NT2/D1 (cell line): ENCODE measurements at regions not wholly inside any gene's neighbourhood (a gene's known extent, or its start where the extent isn't known, plus 50 kb on each side); places are given as distances from the start of the nearest gene placed in this dataset.

Experiments used
- DNase-seq: peaks from one replicate; pipeline ENCODE4 v3.0.0-alpha.2; 2011; ENCODE audit warnings: low read depth, low spot score
- H3K27me3 ChIP-seq: 2 replicates; pipeline ENCODE4 v1.6.0; 2011; ENCODE audit warnings: mild to moderate bottlenecking; ENCODE audit not compliant: insufficient read length, insufficient read depth
- H3K36me3 ChIP-seq: 2 replicates; pipeline ENCODE4 v1.6.1; 2011; ENCODE audit warnings: mild to moderate bottlenecking, low read length, mixed read lengths; ENCODE audit not compliant: insufficient read depth, insufficient read length
- H3K4me1 ChIP-seq: 2 replicates; pipeline ENCODE4 v1.5.1; 2011; ENCODE audit not compliant: insufficient read depth, insufficient read length
- H3K4me3 ChIP-seq: 2 replicates; pipeline ENCODE4 v1.5.1; 2011; ENCODE audit warnings: low read depth; ENCODE audit not compliant: insufficient read length
- H3K9ac ChIP-seq: 2 replicates; pipeline ENCODE4 v1.6.0; 2011; ENCODE audit warnings: low read depth; ENCODE audit not compliant: insufficient read length
- H3K9me3 ChIP-seq: 2 replicates; pipeline ENCODE4 v1.5.1; 2011; ENCODE audit warnings: mild to moderate bottlenecking, low read length; ENCODE audit not compliant: insufficient read depth
- SUZ12 ChIP-seq: IDR thresholded peaks from 2 replicates; pipeline ENCODE4 v1.6.1; 2011; ENCODE audit not compliant: insufficient read length, insufficient read depth; ENCODE audit errors: extremely low read depth
- YY1 ChIP-seq: IDR thresholded peaks from 2 replicates; pipeline ENCODE4 v1.6.1; 2011; ENCODE audit not compliant: insufficient read length, insufficient read depth
- ZNF274 ChIP-seq: IDR thresholded peaks from 2 replicates; pipeline ENCODE4 v1.6.1; 2011; ENCODE audit warnings: mild to moderate bottlenecking, low read depth, low read length

DNA sequence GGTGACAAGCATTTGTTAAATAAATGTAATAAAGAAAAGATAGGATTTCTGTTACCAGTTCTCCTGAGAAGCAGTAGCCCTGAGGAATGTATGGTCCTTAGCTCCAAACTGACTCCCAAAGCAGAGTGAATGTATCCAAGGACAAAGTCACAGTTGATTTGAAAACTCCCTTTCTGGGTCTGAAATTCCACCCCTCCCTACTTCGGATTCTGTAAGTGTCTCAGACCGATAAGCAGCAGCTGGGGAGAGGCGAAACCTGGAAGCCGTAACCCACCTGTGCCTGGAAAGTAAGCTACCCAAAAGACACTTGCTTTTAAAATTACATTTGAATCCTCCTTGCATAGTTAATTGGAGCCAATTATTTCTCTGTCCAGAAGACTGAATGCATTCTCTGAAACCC, 122.9 kb upstream of the FRMD4A start:
- no peak overlapping the region for H3K9ac ChIP-seq
- H3K27me3 ChIP-seq, result no peaks in the 10 kb centered on the region
- no peaks in the 10 kb centered on the region for H3K4me1 ChIP-seq
- no peak for DNase-seq
- TF ChIP-seq ZNF274 (no peak), YY1 (no peak), SUZ12 (no peak)
- H3K4me3 ChIP-seq, result no peak overlapping the region
- no peaks in the 10 kb centered on the region; the same call in 1 of the 2 replicates for H3K9me3 ChIP-seq
- H3K36me3 ChIP-seq, result no peaks in the 10 kb centered on the region

DNA sequence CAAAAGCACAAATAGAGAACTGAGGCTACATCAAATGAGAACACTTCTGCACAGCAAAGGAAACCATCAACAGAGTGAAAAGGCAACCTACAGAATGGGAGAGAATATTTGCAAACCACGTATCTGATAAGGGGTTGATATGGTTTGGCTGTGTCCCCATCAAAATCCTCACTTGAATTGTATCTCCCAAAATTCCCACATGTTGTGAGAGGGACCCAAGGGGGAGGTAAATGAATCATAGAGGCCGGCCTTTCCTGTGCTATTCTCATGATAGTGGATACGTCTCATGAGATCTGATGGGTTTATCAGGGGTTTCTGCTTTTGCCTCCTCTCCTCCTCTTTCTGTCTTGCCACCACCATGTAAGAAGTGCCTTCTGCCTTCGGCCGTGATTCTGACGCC, 120.6 kb upstream of the FRMD4A start:
- no peaks in the 10 kb centered on the region for H3K27me3 ChIP-seq
- no peak for TF ChIP-seq YY1
- no peak for TF ChIP-seq ZNF274
- TF ChIP-seq SUZ12, result no peak
- DNase-seq, result no peak
- H3K36me3 ChIP-seq, result no peaks in the 10 kb centered on the region
- H3K4me1 ChIP-seq, result no peaks in the 10 kb centered on the region
- no peak overlapping the region for H3K9ac ChIP-seq
- H3K4me3 ChIP-seq, result no peak overlapping the region
- H3K9me3 ChIP-seq, result no peaks in the 10 kb centered on the region

DNA sequence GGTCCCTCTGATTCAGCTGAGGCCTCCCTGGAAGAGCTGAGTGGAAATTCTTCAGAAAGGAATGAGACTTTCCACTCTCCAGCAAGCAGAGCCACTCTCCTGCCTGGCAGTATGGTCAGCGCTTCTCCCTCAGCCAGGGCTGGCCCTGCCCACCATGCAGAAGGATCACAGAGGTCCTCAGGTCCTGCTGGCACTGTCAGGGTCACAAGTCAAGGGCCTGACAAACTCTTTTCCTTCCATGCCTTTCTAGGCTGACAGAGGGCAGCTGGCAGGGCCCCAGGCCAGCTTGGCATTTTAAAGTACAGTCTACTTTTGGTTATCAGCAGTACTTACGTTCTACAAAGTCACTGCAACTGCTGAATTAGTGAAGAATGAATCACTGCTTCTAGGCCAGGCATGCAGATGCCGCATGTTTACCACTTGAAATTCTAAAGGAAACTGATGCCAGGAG, 119.3 kb upstream of the FRMD4A start:
- DNase-seq, result no peak
- Histone ChIP-seq H3K9me3 (no peaks in the 10 kb centered on the region), H3K36me3 (no peaks in the 10 kb centered on the region), H3K9ac (no peak overlapping the region), H3K4me3 (no peak overlapping the region), H3K4me1 (no peaks in the 10 kb centered on the region), H3K27me3 (no peaks in the 10 kb centered on the region)
- TF ChIP-seq YY1, result no peak
- no peak for TF ChIP-seq ZNF274
- no peak for TF ChIP-seq SUZ12

DNA sequence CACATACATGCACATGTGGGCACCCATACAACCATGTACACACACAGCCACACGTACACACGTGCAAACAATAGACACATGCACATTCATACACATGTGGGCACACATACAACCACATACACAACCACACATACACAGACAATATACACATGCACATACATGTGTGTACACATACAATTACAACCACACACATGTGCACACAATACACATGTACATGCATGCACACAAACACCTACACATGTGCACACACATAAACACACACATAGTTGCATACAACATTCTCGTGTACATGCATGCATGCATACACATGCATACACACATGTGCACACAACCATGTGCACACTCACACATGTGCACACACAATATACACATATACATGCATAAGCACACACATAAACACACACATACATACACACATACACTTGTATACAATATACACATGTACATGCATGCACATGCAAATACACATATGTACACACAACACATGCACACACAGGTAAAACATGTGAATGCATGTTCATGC, 118.6 kb upstream of the FRMD4A start:
- Histone ChIP-seq H3K27me3 (no peaks in the 10 kb centered on the region), H3K4me1 (no peaks in the 10 kb centered on the region), H3K4me3 (no peak overlapping the region), H3K9ac (no peak overlapping the region), H3K36me3 (no peaks in the 10 kb centered on the region), H3K9me3 (no peaks in the 10 kb centered on the region)
- no peak for TF ChIP-seq ZNF274
- TF ChIP-seq SUZ12, result no peak
- no peak for DNase-seq

DNA sequence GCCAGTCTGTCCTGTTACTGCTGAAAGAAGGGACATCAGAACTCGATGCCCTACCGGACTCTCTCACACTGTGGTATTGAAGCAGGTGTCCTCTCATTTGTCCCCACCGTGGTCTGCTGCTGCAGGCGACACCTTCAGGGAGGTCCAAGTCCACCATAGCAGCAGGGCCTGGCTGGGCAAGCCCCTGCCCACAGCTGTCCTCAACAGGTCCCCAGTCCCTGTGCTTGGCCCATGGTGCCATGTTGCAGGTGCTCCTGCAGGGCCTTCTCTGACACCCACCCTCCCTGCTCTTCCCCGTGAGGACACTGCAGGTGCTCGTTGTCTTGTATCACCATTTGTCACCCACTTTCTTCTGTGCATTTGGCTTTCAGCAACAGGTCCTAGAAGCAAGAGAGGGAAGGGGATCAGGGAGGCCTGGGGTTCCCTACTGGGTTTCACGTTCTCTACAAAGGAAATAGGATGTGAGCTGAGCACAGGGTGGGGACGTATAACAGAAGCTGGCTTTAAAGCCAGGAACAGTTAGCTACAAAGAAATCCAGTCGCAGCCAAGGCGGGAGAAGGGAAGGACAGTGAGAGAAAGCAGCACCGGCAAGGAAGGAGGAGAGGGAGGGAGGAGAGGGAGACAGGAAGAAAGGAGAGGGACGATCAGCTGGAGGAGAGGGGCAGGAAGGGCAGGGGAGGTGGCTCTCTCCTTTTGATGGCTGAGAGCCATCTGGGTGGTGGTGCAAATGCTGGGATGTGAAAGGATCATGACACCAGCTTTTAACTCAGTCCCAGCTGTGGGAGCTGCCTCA, 117.7 kb upstream of the FRMD4A start:
- Histone ChIP-seq H3K27me3 (no peaks in the 10 kb centered on the region), H3K9me3 (no peaks in the 10 kb centered on the region)
- TF ChIP-seq ZNF274 (no peak), SUZ12 (no peak), YY1 (no peak)

DNA sequence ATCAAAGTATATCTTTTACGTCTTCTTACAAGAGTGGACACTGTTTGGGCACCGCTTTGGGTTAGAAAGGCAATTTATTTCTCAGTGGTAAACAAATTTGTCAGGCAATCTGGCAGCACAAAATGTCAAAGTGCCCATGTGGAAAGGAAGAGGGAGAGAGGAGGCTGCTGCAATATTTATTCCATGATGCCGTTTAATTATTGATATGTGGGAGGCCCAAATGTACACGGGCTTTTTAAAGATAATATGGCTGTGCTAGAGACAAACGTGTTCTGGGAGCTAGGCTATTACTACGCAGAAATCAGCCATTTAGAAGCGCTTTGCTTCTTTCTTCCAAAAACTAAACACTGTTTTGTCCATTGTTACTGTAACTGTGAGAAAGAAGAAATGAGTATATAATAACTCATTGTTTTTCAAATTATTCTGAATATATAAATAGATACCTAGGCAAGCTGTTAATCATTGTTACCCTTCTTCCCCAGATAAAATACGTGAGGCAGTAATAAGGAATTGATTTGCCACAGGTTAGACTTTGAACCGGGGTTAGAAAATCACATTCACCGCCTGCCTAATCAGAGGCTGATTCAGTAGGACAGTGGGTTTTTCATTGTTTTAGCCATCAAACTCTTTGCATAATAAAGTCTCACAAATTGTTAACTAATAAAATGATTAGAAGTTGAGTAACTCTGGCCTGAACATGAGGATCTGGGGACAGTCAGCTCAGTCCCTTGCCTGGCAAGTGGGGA, 116.5 kb upstream of the FRMD4A start:
- H3K9me3 ChIP-seq, result no peaks in the 10 kb centered on the region
- no peak for TF ChIP-seq SUZ12
- no peak for TF ChIP-seq ZNF274
- TF ChIP-seq YY1, result no peak
- no peaks in the 10 kb centered on the region for H3K27me3 ChIP-seq
- no peaks in the 10 kb centered on the region for H3K4me1 ChIP-seq
- H3K4me3 ChIP-seq, result no peak overlapping the region
- DNase-seq, result no peak
- no peaks in the 10 kb centered on the region for H3K36me3 ChIP-seq
- no peak overlapping the region for H3K9ac ChIP-seq

More for the DNA sequence above, 117.7 kb upstream of the FRMD4A start:
- no peak for DNase-seq
- H3K4me3 ChIP-seq, result no peak overlapping the region
- no peaks in the 10 kb centered on the region for H3K4me1 ChIP-seq
- no peak overlapping the region for H3K9ac ChIP-seq
- no peaks in the 10 kb centered on the region for H3K36me3 ChIP-seq

DNA sequence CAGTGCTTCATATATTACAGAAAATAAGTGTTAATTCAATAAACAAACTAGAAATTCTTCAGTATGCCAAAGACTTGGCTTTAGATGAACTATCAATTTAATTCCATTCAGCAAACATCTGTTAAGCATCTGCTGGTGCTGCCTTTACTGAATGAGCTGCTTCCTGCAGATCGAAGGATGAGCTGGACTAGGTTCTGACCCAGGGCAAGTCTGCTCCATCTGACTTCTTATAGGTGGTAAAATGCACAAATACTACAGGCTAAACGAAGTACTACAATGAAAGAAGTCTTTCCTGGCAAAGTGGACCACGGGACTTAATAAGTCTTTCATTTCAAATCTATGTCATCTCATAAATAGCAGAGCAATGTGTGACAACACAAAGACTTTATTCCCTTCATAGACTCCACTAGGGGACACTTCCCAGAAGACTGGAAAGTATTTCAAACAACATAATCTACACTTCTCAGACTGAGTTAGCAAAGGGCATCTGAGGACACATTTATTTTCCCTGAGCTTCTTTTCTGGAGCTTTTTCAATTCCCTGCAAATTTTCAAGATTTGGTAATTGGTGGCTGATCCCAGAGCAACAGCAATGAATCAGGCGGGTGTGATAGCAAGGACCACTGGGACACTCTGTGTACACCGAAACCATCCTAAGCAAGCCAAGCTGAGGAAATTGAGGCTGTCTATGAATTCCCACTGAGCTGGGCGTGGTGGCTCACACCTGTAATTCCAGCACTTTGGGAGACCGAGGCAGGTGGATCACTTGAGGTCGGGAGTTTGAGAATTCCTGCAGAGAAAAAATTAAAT, 108.9 kb upstream of the FRMD4A start:
- no peaks in the 10 kb centered on the region for H3K4me1 ChIP-seq
- DNase-seq, result no peak
- H3K9me3 ChIP-seq, result no peaks in the 10 kb centered on the region
- no peak overlapping the region for H3K4me3 ChIP-seq
- H3K27me3 ChIP-seq, result no peaks in the 10 kb centered on the region
- H3K9ac ChIP-seq, result no peak overlapping the region
- TF ChIP-seq ZNF274, result no peak
- TF ChIP-seq SUZ12, result no peak
- TF ChIP-seq YY1, result no peak
- no peaks in the 10 kb centered on the region for H3K36me3 ChIP-seq
